Stimulated activated CD4-positive, alpha-beta T cell treated with anti-CD3 and anti-CD28 coated beads, Interleukin-1b, Interleukin-23, amount 100 ng/mL, for 48 hours (primary cell): ENCODE measurements at regions not wholly inside any gene's neighbourhood (a gene's known extent, or its start where the extent isn't known, plus 50 kb on each side); places are given as distances from the start of the nearest gene placed in this dataset.
"Not testable (repeated sequence)": the region's sequence is repeated elsewhere in the genome, so short reads cannot be mapped to it uniquely, and the experiment has no call there.

Experiments used
- DNase-seq: peaks from one replicate; pipeline ENCODE4 v3.0.0-alpha.2; 2020

DNA sequence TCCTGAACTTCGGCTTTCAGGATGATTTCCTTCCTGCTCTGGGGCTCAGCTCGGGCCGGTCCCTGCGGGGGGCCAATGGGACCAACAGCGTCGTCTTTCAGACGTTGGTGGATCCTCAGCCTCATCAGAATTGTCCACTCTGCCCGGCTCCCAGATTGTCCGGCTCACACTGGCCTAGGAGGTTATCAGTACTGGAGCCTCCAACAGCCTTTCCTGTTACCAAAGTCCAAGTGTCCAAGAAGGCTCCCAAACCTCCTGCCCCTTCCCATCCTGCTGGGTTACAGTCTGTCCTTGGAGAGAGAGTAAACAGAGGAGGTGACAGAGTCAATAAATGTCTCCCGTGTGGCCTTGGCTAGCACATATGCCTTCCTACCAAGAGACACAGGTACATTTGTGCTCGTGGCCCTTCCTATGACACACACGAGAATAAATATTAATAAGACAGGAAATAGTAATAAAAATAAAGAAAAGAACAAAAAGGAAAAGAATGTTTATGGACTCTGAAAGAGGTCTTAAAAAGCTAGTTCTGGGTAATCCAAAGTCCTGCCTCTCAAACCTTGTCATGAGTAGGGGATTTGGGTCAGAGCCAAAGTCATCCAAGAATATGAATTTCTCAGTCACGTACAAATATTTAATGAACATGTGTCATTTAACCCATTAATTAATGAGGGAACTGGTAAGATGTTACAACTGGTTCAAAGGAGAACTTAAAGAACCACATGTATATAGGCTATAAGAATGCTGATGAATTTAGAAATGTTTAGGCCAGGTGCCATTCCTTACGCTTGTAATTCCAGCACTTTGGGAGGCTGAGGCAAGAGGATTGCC, 80.8 kb upstream of the SLC2A1 start:
- DNase-seq, result no peak

- DNase-seq, result no peak
Observed at GRCh38 chr1:43038232-43038935, 79.7 kb upstream of the SLC2A1 start.

- no peak for DNase-seq
Observed at GRCh38 chr1:43037466-43037865, 78.8 kb upstream of the SLC2A1 start.

DNA sequence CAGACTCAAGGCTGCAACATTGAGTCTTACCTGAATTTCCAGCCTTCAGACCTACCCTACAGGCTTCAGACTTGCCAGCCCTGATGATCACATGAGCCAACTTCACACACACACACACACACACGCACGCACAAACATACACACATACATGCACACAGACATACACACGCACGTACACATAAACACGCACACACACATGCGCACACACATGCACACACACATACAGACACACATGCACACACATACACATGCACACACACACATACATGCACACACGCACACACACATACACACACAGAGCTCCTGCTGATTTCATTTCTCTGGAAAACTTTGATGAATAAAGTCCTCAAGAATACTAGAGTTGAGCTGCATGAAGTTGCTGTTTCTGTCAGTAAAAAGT, 78.3 kb upstream of the SLC2A1 start:
- no peak for DNase-seq

GRCh38 chr1:43035821-43036741, 77.4 kb upstream of the SLC2A1 start:
- no peak for DNase-seq

- DNase-seq, result no peak
Observed at GRCh38 chr1:43034778-43035177, 76.1 kb upstream of the SLC2A1 start.

- DNase-seq, result no peak
Observed at GRCh38 chr1:43034195-43034658, 75.6 kb upstream of the SLC2A1 start.

- DNase-seq, result no peak
Observed at GRCh38 chr1:43031316-43032203, 72.9 kb upstream of the SLC2A1 start.

GRCh38 chr1:43024905-43025304, 66.2 kb upstream of the SLC2A1 start:
- no peak for DNase-seq

DNA sequence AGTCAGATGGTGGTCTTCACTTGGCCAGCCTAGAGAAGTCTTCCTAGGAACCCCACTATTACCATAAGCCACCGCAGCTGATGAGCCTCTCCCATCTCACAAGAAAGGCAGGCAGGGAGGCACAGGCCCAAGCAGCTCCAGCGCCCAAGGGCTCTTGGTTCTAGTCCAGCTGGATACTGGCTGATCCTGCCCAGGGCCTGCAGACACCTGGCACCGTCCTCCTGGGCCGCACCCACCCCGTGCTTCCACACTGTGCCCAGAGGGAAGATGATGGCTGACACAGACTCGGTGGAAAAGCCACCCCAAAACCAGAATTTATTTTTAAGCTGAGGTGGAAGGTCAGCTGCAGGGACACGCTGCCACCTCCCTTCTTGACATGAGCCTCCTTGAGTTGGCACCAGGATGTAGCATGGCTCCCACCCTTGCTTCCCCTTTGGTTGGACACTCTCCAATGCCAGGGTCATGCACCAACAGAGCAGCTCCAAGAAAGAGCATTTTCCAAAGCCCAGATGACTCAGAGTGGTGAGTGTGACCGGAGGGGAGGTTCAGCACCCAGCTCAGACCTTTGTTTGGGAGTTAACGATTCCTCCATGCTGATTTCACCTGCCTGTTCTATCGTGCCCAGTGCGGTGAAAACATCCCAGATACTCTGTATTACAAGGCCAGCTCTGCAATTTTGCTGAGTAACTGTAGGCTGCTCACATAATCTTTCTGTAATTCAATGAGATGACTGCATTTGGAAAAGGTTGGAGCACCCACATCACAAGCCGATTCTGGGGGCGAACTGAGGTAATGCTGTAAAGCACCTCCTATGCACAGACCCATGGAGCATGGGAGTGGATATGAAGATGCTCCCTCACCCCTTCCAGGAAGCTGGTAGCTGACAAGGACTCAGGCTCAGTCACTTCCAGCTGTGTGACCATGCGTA, 63.1 kb upstream of the SLC2A1 start:
- DNase-seq, result no peak

DNA sequence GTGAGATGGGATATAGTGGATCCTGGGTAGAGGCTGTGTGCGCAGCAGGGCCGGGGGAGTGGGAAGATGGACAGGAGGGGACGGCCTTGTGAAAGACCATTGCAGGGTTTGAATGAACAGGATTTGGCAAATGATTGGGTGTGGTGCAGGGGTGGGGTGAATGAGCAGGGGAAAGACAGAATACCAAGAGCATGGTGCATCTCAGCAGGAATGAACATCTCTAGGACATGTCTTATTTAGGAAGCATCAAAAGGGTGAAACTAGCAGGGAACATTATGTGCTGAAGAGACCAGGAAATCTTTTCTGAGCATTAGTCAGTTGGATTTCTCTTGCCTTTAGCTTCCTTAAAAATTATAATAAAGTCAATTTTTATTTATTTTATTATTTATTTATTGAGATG, 60.6 kb upstream of the SLC2A1 start:
- DNase-seq, result no peak

DNA sequence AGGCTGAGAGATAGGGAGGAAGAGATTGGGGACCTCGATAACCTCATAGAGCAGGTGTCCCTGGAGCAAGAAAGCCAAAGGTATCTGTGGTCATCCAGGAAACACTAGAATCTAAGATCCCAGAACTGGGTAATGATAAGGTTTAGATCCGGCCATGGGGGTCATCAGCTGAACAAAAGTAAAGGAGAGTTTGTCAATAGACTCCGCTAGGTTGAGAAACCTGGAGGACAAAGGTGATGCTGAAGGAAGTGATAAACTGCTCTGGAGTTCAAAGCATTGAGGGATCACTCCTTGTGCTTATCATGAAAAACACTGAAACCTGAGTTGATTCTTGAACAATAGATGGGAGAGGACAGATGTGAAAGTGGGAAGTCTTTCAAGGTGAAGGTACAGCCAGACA, 59.5 kb upstream of the SLC2A1 start:
- DNase-seq, result no peak

DNA sequence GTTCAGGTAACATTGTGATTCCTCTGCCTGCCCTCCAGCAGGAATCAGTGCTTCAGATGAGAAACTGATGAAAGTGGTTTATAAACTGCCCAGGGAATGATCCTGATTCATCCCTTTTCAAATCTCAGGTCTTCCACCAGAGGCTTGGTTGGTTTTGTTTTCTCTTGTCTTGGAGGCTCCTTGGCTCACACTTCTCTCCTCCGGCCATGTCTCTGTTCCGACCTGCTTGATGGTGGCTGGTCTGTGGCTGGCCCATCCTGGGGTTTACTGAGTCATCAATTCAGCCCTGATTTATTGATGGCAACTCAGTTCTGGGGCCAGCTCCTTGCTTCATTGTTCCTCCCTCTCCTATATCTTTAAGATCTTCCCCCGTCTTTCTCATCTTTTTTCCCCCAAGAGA, 56.6 kb upstream of the SLC2A1 start:
- no peak for DNase-seq

- DNase-seq, result not testable (repeated sequence)
Observed at GRCh38 chr1:43014579-43014978, 55.9 kb upstream of the SLC2A1 start.

GRCh38 chr1:43011020-43011419, 52.4 kb upstream of the SLC2A1 start:
- DNase-seq, result no peak

GRCh38 chr1:43009274-43009673, 50.6 kb upstream of the SLC2A1 start:
- no peak for DNase-seq

DNA sequence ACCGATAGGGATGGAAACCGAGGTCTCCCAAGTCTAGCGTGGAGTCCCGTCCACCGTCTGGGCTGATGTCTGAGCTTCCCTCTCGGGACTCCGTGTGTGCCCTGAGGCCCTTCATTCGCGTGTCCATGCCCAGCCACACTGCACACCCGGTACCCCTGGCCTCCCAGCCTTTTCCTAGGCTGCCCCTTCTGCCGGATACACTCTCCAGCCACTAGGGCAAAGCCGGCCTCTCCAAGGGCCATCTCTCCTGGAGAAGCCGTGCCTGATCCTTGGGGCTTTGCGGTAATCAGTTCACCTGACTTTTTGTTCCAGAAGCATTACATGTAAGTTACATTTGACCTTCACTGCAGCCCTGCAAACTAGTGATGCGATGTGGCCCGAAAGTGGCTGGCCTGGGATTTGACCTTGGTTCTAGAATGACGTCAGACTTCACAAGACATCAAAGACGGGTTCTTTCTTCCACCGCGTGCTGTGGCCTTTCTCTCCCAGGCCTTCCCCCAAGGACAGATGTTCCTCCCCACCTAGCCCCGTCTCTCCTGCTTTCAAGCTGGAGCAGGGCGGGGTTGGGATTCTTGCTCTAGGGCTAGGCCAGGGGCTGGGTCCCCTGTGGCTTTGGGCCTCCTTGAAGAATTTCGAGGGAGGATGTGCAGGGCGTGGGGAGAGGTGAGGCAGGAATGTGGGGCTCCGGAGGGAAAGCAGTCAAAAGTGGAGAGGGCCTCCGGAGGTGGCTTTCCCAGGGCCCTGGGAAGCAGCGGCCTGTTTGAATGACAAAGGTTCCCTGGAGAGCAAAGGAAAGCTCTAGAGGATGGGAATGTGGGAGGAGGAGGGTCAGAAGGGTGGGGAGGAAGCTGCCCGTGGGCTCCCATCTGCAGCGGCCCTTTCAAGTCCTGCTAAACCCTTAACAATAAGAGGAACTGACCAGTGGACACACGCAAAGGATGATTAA, 49.7 kb upstream of the SLC2A1 start:
- no peak for DNase-seq
